GM12872 (cell line): ENCODE measurements at regions not wholly inside any gene's neighbourhood (a gene's known extent, or its start where the extent isn't known, plus 50 kb on each side); places are given as distances from the start of the nearest gene placed in this dataset.

Source experiments
- TF ChIP-seq, protein P1 (sequence below): IDR thresholded peaks from 3 replicates; pipeline ENCODE4 v1.5.1; 2011; ENCODE audit warnings: low read depth, mild to moderate bottlenecking, low read length, moderate library complexity; ENCODE audit not compliant: insufficient read depth

DNA sequence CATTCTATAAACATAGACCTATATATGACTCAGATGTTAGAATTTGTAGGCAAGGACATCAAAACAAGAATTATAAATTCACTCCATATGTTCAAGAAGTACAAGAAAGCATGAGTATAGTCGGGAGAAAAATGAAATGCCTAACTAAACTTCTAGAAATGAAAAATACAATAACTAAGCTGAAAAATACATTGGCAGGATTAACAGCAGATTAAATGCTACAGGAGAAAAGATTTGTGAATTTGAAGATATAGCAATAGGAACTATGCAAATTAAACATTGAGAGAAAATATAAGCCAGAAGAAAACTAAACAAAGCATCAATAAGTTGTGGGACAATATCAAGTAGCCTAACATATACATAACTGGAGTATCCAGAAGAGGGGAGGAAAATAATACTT is 55.3 kb upstream of the PRSS3 start:
- TF ChIP-seq, protein P1, sequence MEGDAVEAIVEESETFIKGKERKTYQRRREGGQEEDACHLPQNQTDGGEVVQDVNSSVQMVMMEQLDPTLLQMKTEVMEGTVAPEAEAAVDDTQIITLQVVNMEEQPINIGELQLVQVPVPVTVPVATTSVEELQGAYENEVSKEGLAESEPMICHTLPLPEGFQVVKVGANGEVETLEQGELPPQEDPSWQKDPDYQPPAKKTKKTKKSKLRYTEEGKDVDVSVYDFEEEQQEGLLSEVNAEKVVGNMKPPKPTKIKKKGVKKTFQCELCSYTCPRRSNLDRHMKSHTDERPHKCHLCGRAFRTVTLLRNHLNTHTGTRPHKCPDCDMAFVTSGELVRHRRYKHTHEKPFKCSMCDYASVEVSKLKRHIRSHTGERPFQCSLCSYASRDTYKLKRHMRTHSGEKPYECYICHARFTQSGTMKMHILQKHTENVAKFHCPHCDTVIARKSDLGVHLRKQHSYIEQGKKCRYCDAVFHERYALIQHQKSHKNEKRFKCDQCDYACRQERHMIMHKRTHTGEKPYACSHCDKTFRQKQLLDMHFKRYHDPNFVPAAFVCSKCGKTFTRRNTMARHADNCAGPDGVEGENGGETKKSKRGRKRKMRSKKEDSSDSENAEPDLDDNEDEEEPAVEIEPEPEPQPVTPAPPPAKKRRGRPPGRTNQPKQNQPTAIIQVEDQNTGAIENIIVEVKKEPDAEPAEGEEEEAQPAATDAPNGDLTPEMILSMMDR = no peak

GRCh38 chr9:33742051-33742450 is 53.3 kb upstream of the PRSS3 start:
- TF ChIP-seq, protein P1 = no peak

- TF ChIP-seq, protein P1 = peak; percentile 32; the same call in 1 of the 3 replicates
These were observed 52.8 kb upstream of the PRSS3 start for GRCh38 chr9:33742519-33742918.
